Spinal cord (tissue), 9 donors: ENCODE measurements at regions not wholly inside any gene's neighbourhood (a gene's known extent, or its start where the extent isn't known, plus 50 kb on each side); places are given as distances from the start of the nearest gene placed in this dataset.

Experiments used
- DNase-seq, 6 donors: peaks; one replicate each; pipeline versions ENCODE4 v3.0.0 to v3.0.0-alpha.2; 2013 to 2015; ENCODE audit warnings: low spot score in 6 of 6, low read depth in 4 of 6
- H3K27ac ChIP-seq: one replicate; pipeline ENCODE4 v1.5.1; 2013; ENCODE audit warnings: low read depth, low read length, control low read depth
- H3K27me3 ChIP-seq: one replicate; pipeline ENCODE4 v1.6.1; 2013; ENCODE audit warnings: low read length; ENCODE audit not compliant: control insufficient read depth, insufficient read depth
- H3K36me3 ChIP-seq: one replicate; pipeline ENCODE4 v1.6.1; 2013; ENCODE audit warnings: low read length; ENCODE audit not compliant: control insufficient read depth, insufficient read depth
- H3K4me1 ChIP-seq: one replicate; pipeline ENCODE4 v1.6.1; 2013; ENCODE audit warnings: low read length; ENCODE audit not compliant: control insufficient read depth, insufficient read depth
- H3K4me3 ChIP-seq: one replicate; pipeline ENCODE4 v1.5.1; 2013; ENCODE audit warnings: low read depth, low read length, control low read depth
- H3K9me3 ChIP-seq: one replicate; pipeline ENCODE4 v1.6.1; 2013; ENCODE audit warnings: low read length; ENCODE audit not compliant: control insufficient read depth, insufficient read depth
- WGBS: methylation state at CpG from one replicate; pipeline ENCODE4 v1.1.5; 2013; ENCODE audit warnings: missing lambda C conversion rate; ENCODE audit not compliant: insufficient coverage; 5-methylcytosine and 5-hydroxymethylcytosine counted together
- donor health status: healthy.

GRCh38 chr2:103464831-103465230 lies 703.0 kb downstream of the TMEM182 start:
- DNase-seq: no peak
- Histone ChIP-seq H3K27ac (no peak overlapping the region), H3K36me3 (no peaks in the 10 kb centered on the region), H3K4me1 (no peaks in the 10 kb centered on the region), H3K9me3 (no peaks in the 10 kb centered on the region), H3K27me3 (no peaks in the 10 kb centered on the region), H3K4me3 (no peak overlapping the region)
- WGBS: no CpG with 5 or more reads among the region's 7 CpGs

GRCh38 chr2:103469800-103470199 lies 708.0 kb downstream of the TMEM182 start:
- Histone ChIP-seq H3K4me1 (no peaks in the 10 kb centered on the region), H3K27ac (no peak overlapping the region), H3K27me3 (no peaks in the 10 kb centered on the region), H3K36me3 (no peaks in the 10 kb centered on the region), H3K4me3 (no peak overlapping the region), H3K9me3 (no peaks in the 10 kb centered on the region)
- no CpG with 5 or more reads among the region's 1 CpG for WGBS
- DNase-seq: no peak

GRCh38 chr2:103484906-103485305 lies 723.1 kb downstream of the TMEM182 start:
- no peaks in the 10 kb centered on the region for H3K4me1 ChIP-seq
- no peak overlapping the region for H3K27ac ChIP-seq
- H3K27me3 ChIP-seq: no peaks in the 10 kb centered on the region
- H3K9me3 ChIP-seq: peaks cover 1% of the 10 kb centered on the region
- no peak overlapping the region for H3K4me3 ChIP-seq
- peak in 1 of 6 donors; percentile 48 for DNase-seq
- WGBS: 89% methylated on average over 1 of the region's 1 CpG
- no peaks in the 10 kb centered on the region for H3K36me3 ChIP-seq

GRCh38 chr2:103496850-103497249 lies 735.0 kb downstream of the TMEM182 start:
- DNase-seq: peak in 1 of 6 donors; percentile 2
- Histone ChIP-seq H3K4me3 (no peak overlapping the region), H3K36me3 (no peaks in the 10 kb centered on the region), H3K4me1 (no peaks in the 10 kb centered on the region), H3K27ac (no peak overlapping the region), H3K27me3 (no peaks in the 10 kb centered on the region), H3K9me3 (no peaks in the 10 kb centered on the region)
- no CpG with 5 or more reads among the region's 1 CpG for WGBS

GRCh38 chr2:103506812-103507211 lies 745.0 kb downstream of the TMEM182 start:
- H3K9me3 ChIP-seq: no peaks in the 10 kb centered on the region
- no peak overlapping the region for H3K27ac ChIP-seq
- no peaks in the 10 kb centered on the region for H3K36me3 ChIP-seq
- H3K4me1 ChIP-seq: no peaks in the 10 kb centered on the region
- no CpG with 5 or more reads among the region's 4 CpGs for WGBS
- no peaks in the 10 kb centered on the region for H3K27me3 ChIP-seq
- no peak for DNase-seq
- H3K4me3 ChIP-seq: no peak overlapping the region

GRCh38 chr2:103512442-103512841 lies 750.6 kb downstream of the TMEM182 start:
- DNase-seq: no peak
- Histone ChIP-seq H3K4me1 (no peaks in the 10 kb centered on the region), H3K27ac (no peak overlapping the region), H3K4me3 (no peak overlapping the region), H3K9me3 (no peaks in the 10 kb centered on the region), H3K36me3 (no peaks in the 10 kb centered on the region), H3K27me3 (no peaks in the 10 kb centered on the region)

GRCh38 chr2:103520547-103520946 lies 758.7 kb downstream of the TMEM182 start:
- H3K9me3 ChIP-seq: no peaks in the 10 kb centered on the region
- no peaks in the 10 kb centered on the region for H3K36me3 ChIP-seq
- DNase-seq: no peak
- H3K4me3 ChIP-seq: no peak overlapping the region
- WGBS: no CpG with 5 or more reads among the region's 1 CpG
- H3K27ac ChIP-seq: no peak overlapping the region
- H3K4me1 ChIP-seq: no peaks in the 10 kb centered on the region
- no peaks in the 10 kb centered on the region for H3K27me3 ChIP-seq

GRCh38 chr2:103525756-103526155 lies 763.9 kb downstream of the TMEM182 start:
- Histone ChIP-seq H3K4me3 (no peak overlapping the region), H3K4me1 (no peaks in the 10 kb centered on the region), H3K9me3 (no peaks in the 10 kb centered on the region), H3K36me3 (no peaks in the 10 kb centered on the region), H3K27me3 (no peaks in the 10 kb centered on the region), H3K27ac (no peak overlapping the region)
- DNase-seq: no peak
- no CpG with 5 or more reads among the region's 2 CpGs for WGBS

GRCh38 chr2:103526757-103527156 lies 764.9 kb downstream of the TMEM182 start:
- Histone ChIP-seq H3K9me3 (no peaks in the 10 kb centered on the region), H3K4me1 (no peaks in the 10 kb centered on the region), H3K36me3 (no peaks in the 10 kb centered on the region), H3K27me3 (no peaks in the 10 kb centered on the region), H3K27ac (no peak overlapping the region), H3K4me3 (no peak overlapping the region)
- no peak for DNase-seq
- 95% methylated on average over 8 of the region's 9 CpGs for WGBS

GRCh38 chr2:103527278-103527677 lies 765.4 kb downstream of the TMEM182 start:
- no peak for DNase-seq
- WGBS: 17% methylated on average over 1 of the region's 3 CpGs
- Histone ChIP-seq H3K27ac (no peak overlapping the region), H3K27me3 (no peaks in the 10 kb centered on the region), H3K4me1 (no peaks in the 10 kb centered on the region), H3K9me3 (no peaks in the 10 kb centered on the region), H3K36me3 (no peaks in the 10 kb centered on the region), H3K4me3 (no peak overlapping the region)
